NOMO-1 treated with DMSO at 0.1 percent for 48 hours (cell line): ENCODE measurements at regions not wholly inside any gene's neighbourhood (a gene's known extent, or its start where the extent isn't known, plus 50 kb on each side); places are given as distances from the start of the nearest gene placed in this dataset.
A peak's percentile ranks its signal among the peaks of the same experiment; 100 is the strongest.
"Not testable (repeated sequence)": the region's sequence is repeated elsewhere in the genome, so short reads cannot be mapped to it uniquely, and the experiment has no call there.

Experiments
- DNase-seq: peaks from one replicate; lab custom pipeline; 2025; ENCODE audit not compliant: unreplicated experiment; lab: John Stamatoyannopoulos, UW

DNA sequence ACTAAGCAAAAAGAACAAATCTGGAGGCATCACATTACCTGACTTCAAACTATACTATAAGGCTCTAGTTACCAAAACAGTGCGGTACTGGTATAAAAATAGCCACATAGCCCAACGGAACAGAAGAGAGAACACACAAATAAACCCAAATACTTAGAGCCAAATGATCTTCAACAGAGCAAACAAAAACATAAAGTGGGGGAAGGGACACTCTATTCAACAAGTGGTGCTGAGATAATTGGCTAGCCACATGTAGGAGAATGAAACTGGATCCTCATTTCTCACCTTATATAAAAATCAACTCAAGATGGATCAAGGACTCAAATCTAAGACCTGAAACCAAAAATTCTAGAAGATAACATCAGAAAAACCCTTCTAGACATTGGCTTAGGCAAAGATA lies 89.9 kb upstream of the ZNF608 start:
- not testable (repeated sequence) for DNase-seq

GRCh38 chr5:124839371-124839998 lies 93.0 kb upstream of the ZNF608 start:
- DNase-seq: peak; percentile 29

DNA sequence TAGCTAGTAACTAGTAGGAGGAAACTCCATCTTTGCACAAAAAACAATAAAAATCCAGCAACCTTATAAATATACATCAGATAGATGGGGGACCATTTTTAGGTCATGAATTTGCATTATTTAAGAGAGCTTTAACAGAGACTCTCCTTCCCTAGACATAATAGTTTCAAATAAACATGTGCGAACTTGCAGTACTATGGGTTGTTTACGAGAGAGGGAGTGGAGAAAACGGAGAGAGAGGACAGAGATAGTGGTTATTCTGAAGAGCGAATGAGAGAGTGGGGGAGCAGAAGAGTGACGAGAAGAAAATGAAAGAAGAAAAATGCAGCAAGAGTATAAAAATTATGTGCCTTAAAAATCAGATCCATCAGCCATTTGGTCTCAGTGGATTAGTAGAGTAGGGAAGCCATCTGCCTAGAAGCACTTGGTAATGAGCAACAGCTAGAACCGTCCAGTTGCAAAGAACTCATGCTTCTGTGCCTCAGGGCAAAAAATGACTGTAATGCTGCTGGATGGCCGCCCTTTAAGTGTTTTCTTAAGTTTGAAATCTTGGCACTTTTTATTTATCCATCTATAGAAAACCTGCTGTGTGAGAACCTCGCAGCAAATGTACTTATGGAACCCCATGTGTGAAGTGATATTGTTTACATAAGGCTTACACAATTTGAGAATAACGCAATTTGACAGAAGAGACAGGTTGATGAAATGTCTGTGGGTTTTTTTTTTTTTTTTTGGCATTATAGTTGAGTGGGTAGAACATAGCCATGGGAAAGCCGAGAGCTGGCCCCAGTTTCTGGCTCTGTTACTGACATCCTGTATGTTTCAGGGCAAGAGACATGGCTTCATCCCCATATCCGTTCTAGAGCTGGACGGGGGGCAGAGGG lies 95.6 kb upstream of the ZNF608 start:
- DNase-seq: peak; percentile 63

DNA sequence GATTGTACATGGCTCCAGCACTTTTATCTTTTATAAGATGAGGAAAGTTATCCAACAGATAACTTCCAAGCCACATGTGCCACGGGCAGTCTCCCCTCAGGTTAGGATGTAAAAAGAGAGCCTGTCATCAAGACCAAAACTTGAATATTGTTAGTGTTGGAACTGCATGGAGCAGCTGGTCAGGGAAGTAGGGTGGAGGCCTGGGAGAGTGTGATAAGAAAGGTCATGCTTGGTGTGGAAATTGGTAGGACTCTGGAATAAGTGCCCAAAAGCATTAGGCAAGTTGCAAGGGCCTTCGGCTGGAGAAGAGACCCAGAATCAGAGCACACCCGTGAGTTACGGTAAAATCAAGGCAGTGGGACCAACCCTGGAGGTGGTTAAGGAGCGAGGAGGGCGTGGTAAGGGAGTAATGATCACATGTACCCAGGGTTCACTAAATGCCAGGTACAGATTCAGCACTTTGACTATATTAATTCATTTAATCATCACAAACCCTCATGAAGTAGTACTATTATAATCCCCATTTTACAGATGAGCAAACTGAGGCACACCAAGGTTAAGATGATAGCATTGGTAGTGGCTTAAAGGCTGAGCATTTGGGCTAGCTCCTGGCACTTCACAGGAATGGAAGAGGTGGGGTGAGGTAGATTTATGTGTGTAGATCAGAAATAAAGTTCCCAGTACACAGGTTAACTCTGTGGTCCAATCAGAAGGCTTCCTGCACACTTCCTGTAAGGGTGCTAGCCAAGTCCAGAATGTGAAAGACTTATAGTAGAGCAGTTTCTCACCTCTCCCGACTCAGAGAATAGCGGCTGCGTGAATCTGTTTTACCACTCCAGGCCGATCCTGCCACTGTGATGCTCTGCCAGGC lies 96.5 kb upstream of the ZNF608 start:
- DNase-seq: no peak

GRCh38 chr5:124843596-124843899 lies 97.1 kb upstream of the ZNF608 start:
- peak; percentile 32 for DNase-seq

DNA sequence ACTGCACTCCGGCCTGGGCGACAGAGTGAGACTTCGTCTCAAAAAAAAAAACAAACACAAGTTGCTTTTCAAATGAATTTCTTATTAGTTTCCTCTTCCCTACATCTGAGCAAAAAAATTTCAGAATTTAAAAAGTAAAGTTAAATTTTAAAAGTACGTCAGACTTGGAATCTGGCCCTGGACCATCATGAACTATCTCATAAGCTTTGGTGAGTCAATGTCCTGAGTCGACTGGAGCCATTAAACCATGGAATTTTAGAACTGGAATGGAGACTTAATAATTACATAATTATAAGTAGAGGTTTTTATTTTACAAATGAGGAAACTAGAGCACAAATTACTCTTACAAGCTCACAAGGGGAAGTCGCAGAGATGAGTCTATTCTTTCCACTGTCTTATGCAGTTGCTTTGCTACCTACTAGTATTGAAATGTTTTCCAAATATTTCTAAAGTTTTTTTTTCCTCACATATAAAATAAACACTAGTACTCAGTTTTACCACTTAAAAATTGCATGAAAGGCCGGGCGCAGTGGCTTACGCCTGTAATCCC lies 98.0 kb upstream of the ZNF608 start:
- peak; percentile 47 for DNase-seq

DNA sequence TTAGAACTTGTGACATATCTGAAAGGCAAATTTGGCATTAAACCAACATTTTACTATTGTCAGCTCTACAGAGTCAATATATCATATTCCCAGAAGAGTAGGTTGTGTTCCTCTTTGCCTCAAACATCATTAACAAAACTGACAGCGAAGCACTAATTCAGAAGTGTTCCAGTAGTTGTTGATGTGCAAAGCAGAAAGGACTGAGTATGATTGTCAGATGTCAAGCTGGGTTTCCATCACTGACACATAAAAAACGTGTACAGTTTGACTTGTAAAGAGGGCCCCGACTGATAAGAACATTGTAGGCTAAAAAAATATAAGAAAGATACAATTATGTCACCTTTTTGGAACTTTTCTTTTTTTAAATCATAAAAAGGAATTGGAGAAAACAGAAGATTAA lies 101.5 kb upstream of the ZNF608 start:
- DNase-seq: no peak

- no peak for DNase-seq
Measured at GRCh38 chr5:124849774-124850173, 103.3 kb upstream of the ZNF608 start.

DNA sequence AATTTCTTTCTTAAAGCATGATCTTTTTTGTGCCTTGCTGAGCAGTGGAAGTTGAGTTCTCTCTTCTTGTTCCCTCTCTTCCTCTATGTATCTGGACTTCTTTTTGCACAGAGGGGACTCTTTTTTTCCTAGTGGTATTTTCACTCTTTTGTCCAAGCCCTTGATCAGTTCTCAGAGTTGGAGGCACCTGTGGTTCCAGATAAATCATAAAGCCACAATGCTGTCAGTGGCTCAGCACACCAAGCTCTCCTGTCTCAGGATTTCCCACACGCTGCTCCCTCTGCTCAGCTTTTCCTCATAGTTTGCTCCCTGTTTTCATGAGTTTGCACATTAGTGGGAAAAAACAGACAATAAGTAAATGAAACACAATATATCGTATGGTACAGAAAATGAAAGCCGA lies 110.3 kb upstream of the ZNF608 start:
- DNase-seq: no peak

- DNase-seq: peak; percentile 81
Measured at GRCh38 chr5:124858612-124859011, 112.2 kb upstream of the ZNF608 start.

- DNase-seq: peak; percentile 83
Measured at GRCh38 chr5:124859027-124859426, 112.6 kb upstream of the ZNF608 start.

- peak; percentile 23 for DNase-seq
Measured at GRCh38 chr5:124859556-124860290, 113.3 kb upstream of the ZNF608 start.

GRCh38 chr5:124860291-124860655 lies 113.8 kb upstream of the ZNF608 start:
- DNase-seq: no peak

GRCh38 chr5:124865066-124865465 lies 118.6 kb upstream of the ZNF608 start:
- DNase-seq: no peak

DNA sequence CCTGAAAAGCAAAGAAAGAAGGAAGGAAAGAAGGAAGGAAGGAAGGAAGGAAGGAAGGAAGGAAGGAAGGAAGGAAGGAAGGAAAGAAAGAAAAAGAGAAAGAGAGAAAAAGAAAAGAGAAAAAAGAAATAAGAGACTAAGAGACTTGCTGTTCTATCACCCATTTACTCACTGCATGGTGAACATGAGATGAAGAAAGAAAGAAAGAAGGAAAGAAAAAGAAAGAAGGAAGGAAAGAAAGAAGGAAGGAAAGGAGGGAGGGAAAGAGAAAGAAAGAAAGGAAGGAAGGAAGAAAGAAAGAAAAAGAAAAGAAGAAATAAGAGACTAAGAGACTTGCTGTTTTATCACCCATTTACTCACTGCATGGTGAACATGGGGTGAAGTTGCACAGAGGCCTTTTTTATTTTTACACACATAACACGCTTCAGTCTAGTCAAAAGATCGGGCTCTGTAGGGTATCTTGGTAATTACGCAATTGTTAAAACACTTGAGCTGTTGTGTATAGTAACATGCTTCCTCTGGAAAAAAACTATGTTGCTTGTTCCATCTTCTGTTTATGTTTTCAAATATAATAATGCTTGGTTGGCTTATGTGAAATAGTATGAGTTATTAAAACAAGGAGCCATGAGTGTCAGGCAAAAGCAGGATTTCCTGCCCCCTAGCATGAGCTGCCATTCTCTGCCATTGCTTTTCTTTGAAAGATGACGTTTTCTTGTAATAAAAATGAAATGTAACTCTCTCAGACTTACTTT lies 119.3 kb upstream of the ZNF608 start:
- DNase-seq: peak; percentile 17

DNA sequence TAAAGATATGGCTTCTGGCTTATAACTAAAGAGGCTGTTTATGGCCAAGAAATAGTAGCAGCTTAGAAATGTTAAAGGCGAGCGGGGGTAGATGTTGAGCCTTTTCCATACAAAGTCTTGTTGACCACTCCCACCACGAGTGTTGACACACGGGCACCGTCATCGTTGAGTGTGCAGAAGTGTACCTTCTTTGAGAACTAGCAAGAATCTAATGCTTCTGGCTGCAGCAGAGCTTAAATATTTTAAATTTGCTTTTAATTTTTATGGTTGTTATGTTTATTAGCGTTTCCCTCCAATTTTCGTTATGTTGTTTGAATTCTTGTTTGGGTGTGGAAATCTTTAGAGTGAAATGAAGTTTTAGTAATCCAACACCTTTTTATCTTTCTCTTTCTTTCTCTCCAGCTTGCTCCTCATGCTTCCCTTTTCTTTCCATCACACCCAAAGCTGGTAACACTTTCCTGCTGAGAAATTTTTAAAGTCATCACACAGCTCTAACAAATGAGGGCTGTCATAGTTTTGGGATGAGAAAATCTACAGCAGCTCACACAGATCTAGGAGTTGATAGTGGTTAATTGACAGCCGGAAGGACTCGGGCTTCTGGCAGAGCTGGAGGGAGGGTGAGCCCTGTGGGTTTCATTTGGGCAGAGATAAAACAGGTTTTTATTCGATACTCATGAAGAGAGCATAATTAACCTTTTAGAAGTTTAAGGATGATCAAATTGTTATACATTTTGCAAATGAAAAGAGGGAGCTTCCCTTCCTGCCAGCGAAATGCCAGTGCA lies 120.1 kb upstream of the ZNF608 start:
- peak; percentile 12 for DNase-seq

- no peak for DNase-seq
Measured at GRCh38 chr5:124867137-124867704, 120.8 kb upstream of the ZNF608 start.

DNA sequence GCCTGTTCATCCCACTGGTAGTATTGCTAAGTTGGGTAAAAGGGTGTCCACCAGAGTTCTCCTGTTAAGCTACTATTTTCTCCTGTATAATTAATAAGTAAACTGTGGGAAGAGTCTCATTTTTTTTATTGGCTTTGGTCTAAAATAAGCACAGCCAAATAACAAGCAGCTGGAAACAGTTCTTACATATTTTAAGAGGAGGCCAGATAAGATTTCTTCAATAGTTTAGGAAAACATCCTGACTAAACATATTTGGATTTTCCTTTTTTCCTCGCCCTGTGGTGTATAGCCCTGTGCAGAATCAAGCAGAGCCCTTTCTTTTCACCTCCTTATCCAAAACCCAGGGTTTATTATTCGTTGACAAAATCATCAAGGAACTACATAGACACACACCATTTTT lies 122.2 kb upstream of the ZNF608 start:
- DNase-seq: no peak

GRCh38 chr5:124869426-124870033 lies 123.1 kb upstream of the ZNF608 start:
- DNase-seq: no peak
